ENCODE measurements at regions not wholly inside any gene's neighbourhood (a gene's known extent, or its start where the extent isn't known, plus 50 kb on each side); places are given as distances from the start of the nearest gene placed in this dataset.
A peak's percentile ranks its signal among the peaks of the same experiment; 100 is the strongest.
"Not testable (repeated sequence)": the region's sequence is repeated elsewhere in the genome, so short reads cannot be mapped to it uniquely, and the experiment has no call there.

DNA sequence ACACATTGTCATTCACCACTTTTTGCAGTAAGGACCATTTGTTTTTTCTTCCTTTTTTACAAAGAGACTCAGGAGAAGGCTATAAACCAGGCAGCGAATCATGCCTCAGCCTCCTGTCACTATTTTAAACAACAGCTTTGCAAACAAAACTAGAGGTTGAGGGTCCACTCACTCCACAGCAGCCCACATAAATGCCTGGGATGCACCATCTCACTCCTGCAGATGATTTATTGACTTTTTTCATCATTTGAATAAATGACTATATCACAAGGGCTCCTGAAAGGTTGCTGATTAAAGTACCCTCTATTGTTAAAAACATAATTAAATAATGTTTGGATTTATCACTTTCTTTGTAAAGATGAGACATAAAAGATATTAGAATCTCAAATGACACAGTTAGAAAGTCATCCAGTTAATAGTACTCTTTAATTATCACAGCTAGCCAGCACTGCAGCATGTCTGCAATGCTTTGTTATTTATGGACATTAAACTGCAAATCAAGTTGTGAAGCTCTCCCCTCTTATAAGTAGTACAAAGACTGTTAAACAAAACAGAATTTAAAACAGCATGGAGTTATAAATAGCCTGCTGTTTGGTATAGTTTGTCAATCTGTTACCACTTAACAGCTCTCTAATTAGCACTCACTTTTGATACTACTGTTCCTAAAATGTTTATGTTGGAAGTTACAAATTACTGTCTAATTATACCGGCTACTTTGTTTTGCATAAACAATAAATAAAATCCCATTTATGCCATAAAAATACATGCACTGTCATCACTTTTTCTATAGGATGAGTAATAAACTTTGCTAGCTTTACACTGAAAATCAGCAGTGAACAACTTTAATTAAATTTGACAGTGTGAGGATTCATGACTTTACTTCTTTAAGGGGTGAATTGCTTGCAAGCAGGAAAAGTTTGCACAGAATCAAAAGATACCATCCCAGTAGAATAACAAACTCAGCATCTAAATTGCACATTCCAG is 853.2 kb downstream of the UQCRFS1 start:
- DNase-seq (ENCODE audit: low spot score), result no peak

DNA sequence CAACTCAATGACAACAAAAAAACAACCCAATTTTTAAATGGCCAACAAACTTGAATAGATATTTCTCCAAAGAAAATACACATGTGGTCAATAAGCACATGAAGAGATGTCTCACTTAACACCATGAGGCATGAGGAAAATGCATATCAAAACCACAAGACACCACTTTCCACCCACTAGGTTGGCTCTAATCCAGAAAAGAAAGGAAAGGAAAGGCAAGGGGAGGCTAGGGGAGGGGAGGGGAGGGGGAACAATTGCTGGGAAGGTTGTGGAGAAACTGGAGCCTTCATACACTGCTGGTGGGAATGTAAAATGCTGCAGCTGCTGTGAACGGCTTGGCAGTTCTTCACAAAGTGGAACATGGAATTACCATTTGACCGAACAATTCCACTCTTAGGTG is 854.3 kb downstream of the UQCRFS1 start:
- DNase-seq (ENCODE audit: low spot score), result peak; percentile 23

DNA sequence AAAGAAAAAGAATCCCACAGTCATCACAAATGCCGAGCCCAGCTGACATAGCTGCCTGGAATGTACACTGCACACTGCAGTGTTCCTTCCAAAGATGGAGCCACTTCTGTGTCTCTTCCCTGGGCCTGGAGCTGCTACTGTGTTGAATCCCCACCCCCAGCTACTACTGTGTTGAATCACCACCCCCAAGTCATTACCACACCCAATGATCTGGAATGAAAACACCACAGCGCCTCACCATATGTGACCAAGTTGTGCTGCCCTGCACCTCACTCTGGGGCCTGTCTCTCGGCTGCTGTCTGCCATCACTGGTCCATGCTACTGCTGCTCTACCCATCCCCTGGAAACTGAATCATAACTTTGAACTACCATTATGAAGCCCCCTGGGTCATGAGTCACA is 861.2 kb downstream of the UQCRFS1 start:
- DNase-seq (ENCODE audit: low spot score), result peak; percentile 64

DNA sequence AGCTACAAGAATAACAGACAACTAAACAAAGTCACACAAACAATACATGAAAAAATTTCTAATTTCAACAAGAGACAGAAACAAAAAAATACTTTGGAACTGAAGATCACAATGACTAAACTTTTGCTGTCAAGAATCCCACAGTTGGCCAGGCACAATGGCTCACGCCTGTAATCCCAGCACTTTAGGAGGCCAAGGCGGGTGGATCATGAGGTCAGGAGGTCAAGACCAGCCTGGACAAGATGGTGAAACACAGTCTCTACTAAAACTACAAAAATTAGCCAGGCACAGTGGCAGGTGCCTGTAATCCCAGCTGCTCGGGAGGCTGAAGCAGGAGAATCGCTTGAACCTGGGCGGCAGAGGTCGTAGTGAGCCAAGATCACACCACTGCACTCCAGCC is 861.6 kb downstream of the UQCRFS1 start:
- DNase-seq (ENCODE audit: low spot score), result not testable (repeated sequence)

DNA sequence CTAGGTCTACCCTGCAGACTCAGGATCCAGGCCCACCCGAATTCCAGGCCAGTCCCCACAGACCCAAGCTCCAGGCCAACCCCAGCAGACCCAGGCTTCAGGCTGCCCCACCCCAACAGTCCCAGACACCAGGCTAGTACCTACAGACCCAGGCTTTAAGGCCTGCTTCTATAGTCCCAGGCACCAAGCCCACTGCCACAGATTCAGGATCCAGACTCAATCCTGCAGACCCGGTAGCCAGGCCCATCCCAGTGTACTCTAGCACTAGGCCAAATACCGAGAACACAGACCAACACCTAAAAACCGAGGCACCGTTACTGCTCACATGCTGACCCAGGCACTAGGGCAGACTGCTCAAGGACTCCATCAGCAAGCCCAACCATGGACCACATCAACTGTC is 862.3 kb downstream of the UQCRFS1 start:
- no peak for DNase-seq (ENCODE audit: low spot score)

DNA sequence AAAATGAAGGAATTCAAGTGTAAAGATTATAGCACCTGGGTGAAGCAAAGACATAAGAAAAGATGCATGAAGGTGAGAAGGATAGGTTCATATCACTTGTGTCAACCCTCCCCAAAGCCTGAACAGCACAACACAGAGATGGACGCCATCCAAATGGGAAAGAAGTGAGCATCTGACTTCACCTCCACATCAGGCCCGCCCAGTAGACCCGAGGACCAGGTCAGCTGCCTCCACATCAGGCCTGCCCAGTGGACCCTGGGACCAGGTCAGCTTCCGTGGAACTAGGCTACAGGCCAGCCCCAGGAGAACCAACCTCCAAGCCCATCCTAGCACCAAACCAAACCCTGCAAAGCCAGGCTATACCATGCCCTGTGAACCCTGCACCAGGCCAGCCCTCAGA is 862.9 kb downstream of the UQCRFS1 start:
- no peak for DNase-seq (ENCODE audit: low spot score)

DNA sequence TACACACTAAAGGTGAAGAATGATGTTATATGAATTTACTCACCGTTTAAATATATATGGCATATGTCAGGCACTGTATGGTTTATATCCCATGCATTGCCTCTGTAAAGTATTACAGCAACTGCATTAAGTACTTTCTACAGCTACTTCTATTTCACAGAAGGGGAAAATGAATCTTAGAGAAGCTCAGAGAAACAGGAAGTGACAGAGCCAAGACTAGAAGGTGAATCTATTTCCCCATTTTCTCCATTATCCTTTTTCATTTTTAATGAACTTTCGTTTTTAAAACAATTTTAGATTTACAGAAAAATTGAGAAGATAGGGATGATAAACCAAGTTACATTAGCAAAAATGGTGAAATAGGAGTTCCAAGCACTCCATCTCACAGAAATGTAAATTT is 863.3 kb downstream of the UQCRFS1 start:
- no peak for DNase-seq (ENCODE audit: low spot score)

DNA sequence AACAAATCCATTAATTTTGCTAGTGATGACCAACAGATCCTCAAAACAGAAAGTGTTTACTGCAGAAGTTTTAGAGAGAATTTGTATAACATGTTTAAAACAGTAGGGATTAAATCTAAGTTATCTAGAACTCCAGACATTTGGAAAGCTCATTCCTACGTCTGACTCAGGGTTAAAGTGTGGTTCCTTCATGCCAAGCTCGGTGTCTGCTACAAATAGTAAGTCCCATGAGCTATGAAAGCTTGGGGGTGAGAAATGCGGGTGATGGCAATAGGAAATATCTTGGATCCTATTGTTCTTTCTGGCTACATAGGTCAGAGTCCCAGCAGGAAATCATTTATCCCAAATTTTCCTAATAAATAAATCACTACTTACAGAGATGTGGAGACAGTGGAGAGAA is 867.1 kb downstream of the UQCRFS1 start:
- DNase-seq (ENCODE audit: low spot score), result no peak

DNA sequence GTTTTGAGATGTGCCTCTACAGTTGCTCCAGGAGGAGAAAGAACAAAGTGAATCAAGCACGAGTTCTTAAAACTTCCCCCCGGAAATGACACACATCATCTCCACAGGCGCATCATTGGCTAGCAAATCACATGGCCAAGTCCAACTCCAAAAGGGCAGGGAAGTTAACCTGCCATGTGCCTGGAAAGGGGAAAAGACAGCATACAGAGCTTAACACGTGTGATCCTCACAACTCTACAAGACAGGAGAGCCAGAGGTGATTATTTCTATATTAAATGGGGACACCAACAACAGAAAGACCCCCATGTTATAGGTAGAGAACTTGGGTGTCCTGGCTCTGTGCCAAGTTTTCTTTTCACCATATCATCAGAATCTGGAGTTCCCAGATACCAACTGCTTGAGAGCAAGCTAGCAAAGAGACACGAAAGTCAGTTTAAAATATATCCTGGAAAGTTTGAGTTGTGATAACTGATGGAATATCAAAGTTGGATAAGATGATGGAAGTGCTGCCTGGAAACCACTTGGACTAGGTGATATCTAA is 871.1 kb downstream of the UQCRFS1 start:
- no peak for DNase-seq (ENCODE audit: low spot score)

DNA sequence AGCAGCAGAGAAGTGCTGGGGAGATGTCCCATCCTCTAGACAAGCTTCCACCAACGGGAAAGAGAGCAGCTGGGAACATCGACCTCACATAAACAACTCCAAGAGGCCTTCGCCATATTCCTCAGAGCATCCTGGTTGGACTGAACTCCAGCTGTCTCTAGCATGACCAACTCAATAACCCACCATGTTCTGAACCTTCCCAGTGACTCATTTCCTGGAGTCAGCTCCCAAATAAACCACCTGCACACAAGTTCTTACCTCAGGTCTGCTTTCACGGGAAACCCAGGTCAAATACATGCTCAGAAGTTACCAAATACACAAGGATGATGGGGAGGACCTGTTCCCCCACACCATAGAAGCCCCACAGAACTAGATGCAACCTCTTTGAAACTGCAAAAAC is 878.5 kb downstream of the UQCRFS1 start:
- peak; percentile 16 for DNase-seq (ENCODE audit: low spot score)

DNA sequence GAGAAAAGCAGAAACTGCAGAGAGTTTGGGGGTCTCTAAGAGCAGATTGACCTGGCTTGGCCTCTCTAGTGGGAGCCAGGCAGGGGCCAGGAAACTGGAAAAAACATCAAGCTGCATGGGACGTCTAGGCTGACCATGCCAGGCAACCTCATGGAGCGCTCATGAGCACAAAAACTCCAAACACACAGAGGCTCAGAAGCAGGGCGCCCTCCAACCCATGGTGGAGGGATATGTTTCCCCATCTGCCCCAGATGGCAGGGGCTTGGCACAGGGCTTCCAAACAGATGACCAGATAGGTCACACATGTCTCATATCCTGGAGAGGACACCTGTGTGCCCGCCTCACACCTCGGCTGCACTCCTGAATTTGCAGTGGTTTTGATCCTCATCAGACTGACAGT is 879.0 kb downstream of the UQCRFS1 start:
- DNase-seq (ENCODE audit: low spot score), result no peak

DNA sequence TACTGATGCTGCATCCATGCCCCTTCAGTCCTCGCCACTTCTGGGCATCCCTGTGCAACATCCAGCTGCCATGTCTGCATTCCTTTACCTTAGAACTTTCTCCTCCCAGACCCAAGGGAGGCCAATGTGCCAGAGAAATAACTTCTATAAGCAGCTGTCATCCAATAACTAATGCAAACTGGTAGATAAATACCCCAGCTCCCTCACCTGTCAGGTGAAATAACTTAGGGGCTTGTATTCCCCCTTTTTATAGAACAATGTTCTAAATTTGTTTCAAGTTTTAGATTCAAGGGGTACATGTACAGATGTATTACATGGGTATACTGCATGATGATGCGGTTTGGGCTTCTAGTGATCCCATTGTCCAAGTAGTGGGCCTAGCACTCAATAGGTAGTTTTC is 880.1 kb downstream of the UQCRFS1 start:
- DNase-seq (ENCODE audit: low spot score), result no peak

DNA sequence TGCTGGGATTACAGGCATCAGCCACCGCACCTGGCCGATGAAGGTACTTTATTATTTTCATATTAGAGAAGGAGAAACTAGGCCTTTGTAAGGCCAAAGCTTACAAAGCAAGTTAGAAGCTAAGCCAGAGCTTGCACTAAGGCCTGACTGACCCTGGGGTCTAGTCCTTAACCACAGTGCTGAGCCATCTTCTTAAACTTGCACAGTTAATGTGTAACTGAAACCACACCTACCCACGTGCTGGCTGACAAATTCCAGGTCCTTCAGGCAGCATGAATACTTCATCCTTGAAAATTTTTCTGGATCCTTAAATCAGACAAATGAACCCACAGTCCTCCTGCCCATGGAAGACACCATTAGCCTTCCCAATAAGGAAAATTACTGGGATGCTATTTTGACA is 880.6 kb downstream of the UQCRFS1 start:
- DNase-seq (ENCODE audit: low spot score), result peak; percentile 75

DNA sequence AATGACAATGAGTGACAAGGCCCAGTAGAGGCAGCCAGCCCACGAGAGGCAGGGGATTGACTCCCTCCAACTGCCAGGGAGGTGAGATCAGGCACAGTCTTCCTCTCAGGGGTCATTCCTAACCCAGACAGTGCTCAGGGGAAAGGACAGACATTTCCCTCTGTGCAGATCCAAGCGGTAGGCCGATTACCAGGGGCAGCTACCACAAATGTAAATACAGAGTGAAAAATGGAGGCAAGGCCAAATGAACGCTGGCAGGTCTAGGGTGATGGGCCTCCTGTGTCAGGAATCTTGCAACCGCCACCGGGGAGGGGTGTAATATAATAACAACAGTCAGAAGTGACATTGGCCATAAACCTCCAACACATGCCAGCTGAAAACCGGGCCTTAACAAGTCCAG is 881.4 kb downstream of the UQCRFS1 start:
- no peak for DNase-seq (ENCODE audit: low spot score)

DNA sequence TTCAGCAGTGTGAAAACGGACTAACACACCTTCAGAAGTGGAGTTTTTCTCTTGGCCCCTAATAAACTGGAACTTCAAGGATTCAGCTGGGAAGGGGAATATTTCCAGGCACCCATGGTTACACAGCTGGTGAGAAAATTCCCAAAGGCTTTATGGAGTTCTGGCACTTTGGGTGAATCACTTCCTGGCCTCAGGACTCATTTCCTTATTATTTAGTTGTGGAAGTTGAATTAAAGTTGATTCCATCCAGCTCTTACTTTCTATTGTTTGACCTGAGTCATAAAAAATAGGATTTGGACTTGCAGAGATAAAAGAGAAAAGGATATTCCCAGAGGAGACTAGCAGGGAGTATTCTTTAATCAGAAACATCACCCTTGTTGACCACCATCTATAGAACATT is 882.1 kb downstream of the UQCRFS1 start:
- peak; percentile 63 for DNase-seq (ENCODE audit: low spot score)

DNA sequence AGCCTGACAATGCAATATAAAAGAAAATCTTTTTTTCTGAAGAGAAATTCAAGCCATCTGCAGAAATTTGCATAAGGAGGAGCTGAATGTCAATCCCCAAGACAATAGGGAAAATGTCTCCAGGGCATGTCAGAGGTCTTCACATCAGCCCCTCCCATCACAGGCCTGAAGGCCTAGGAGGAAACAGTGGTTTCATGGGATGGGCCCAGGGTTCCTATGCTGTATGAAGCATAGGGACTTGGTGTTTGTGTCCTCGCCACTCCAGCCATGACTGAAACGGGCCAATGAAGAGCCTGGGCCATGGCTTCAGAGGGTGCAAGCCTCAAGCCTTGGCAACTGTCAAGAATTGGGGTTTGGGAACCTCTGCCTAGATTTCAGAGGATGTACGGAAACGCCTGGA is 883.5 kb downstream of the UQCRFS1 start:
- no peak for DNase-seq (ENCODE audit: low spot score)

DNA sequence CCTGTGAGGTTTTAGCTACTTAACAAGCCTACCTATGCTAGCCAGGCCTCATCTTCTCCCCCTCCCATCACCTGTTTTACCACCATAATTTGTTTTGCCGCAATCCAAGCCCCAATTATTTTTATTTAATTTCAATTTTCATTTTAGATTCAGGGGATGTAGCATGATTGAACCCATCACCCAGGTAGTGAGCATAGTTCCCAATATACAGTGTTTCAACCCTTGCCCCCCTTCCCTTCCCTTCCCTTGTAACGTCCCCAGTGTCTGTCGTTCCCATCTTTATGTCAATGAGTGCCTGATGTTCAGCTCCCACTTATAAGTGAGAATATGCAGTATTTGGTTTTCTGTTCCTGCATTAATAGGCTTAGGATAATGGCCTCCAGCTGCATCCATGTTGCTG is 885.0 kb downstream of the UQCRFS1 start:
- no peak for DNase-seq (ENCODE audit: low spot score)

DNA sequence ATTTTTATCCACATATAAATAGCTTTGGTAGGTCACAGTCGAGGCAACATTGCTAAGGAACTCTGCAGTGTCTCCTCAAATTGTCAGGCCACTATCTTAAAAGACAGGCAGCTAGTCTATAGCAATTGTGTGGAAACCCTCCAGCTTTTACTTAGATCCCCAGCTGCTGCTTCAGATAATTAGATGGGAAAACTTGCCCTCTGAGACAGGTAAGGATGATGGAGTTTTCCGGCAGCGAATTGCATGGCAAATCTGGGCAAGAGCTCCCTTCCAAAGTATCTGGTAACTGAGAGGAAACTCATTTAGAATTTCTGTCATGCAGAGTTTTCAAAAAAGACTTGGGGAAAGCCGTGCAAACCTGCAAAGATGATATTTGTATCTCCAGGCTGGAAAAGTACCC is 886.2 kb downstream of the UQCRFS1 start:
- DNase-seq (ENCODE audit: low spot score), result no peak

DNA sequence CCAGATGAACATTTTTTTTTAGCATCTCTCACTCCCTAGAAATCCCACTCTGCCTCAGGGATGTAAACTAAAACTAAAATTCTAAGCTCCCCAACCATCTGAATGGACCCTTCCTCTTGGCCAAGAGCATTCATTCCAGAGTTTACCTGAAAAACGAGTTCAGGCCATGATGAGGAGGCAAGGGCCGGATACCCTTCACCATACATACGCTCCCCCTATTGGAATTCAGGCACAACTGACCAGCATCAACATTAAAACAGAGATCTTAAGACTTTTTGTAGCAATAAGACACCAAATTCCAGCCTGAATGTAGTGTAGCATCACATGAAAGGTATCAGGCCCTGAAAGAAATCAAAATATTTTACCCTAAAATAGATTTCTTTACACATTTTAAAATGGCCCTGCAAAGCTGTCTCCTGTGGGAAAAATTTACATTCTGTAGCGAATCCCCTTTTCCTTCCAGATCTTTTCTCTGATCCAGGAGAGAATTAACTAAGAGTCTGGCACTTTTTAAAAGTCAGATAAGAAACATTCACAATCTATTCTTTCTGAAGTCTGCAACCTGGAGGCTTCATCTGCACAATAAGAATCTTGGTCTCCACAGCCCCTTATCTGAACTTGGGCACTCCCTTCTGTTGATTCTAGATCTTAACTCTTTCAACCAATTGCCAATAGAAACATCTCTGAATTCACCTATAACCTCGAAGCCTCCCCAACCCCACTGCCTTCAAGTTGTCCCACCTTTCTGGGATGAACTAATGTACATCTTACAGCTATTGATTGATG is 888.5 kb downstream of the UQCRFS1 start:
- DNase-seq (ENCODE audit: low spot score), result no peak

DNA sequence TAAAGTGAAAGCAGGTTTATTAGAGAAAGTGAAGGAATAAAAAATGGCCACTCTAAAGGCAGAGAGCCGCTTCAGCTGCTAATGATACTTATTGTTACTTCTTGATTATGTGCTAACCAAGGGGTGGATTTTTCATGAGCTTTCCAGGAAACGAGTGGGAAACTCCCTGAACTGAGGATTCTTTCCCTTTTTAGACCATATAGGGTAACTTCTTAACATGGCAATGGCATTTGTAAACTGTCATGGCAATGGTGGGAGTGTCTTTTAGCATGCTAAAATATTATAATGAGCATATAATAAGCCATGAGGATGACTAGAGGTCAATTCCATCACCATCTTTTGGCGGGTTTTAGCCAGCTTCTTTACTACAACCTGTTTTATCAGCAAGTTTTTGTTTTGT is 890.0 kb downstream of the UQCRFS1 start:
- DNase-seq (ENCODE audit: low spot score), result no peak

DNA sequence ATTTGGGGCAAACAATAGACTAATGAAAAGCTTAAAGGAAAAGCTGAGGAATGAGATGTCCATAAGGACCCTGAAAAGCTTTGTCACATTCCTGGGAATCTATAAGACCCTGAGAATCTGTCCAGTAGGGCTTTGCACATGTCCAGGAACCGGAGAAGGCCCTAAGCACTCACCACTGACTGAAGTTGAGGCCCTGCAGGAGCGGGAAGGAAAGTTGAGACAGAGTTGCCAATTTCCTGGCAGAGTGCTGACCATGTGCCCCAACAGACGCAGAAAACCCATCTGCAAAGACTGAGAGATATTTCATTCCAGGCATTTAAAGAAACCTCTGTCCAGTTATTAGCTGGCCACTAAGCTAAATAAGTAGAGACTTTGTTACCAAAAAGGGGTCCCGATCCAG is 890.5 kb downstream of the UQCRFS1 start:
- no peak for DNase-seq (ENCODE audit: low spot score)

DNA sequence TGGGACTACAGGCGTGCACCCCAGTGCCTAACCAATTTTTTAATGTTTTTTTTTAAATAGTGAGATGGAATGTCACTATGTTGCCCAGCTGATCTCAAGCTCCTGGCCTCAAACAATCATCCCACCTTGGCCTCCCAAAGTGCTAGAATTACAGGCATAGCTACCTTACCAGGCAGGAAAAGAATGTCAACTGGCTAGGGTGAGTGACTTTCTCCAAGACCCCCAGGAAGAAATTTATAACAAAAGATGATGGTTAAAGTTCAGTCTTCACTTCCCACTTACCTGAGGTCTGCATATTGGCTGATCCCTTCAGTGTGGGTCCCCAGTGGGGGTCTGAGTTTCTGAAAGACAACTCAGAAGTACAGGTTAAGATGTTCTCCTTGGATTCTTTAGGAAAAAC is 893.0 kb downstream of the UQCRFS1 start:
- no peak for DNase-seq (ENCODE audit: low spot score)

DNA sequence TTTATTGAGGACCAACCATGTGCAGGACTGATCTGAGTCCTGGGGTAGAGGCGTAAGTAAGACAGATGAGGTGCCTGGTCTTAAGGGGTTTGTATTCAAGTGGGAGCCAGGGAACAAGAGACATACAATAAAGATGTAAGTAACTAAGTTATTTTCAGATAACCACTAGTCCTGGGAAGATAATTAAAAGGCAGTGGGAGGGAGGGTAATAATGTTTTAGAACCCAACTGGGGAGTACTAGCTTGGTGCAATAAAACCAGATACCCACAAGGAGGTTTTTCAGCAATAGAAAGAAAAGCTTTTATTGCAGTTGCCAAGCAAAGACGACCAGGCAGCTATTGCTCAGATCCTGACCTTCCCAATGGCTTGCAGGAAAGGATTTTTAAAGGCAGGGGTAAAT is 893.7 kb downstream of the UQCRFS1 start:
- no peak for DNase-seq (ENCODE audit: low spot score)

Measured in kidney tubule cell (primary cell).